OCI-LY3 (cell line): ENCODE measurements at regions not wholly inside any gene's neighbourhood (a gene's known extent, or its start where the extent isn't known, plus 50 kb on each side); places are given as distances from the start of the nearest gene placed in this dataset.

ENCODE experiments used
- EZH2phosphoT487 ChIP-seq: fragments of 200-600 bp; shearing (Covaris generic); IDR thresholded peaks from 2 replicates; pipeline ENCODE4 v1.6.1; 2018; ENCODE audit warnings: antibody characterized with exemption, mixed run types, low read depth
- TF ChIP-seq, protein P1 (sequence below): fragments of 200-600, 300-600 bp; sonication (generic); IDR thresholded peaks from 2 replicates; pipeline ENCODE4 v1.5.1; 2014; ENCODE audit warnings: antibody characterized with exemption, low read length, low read depth

DNA sequence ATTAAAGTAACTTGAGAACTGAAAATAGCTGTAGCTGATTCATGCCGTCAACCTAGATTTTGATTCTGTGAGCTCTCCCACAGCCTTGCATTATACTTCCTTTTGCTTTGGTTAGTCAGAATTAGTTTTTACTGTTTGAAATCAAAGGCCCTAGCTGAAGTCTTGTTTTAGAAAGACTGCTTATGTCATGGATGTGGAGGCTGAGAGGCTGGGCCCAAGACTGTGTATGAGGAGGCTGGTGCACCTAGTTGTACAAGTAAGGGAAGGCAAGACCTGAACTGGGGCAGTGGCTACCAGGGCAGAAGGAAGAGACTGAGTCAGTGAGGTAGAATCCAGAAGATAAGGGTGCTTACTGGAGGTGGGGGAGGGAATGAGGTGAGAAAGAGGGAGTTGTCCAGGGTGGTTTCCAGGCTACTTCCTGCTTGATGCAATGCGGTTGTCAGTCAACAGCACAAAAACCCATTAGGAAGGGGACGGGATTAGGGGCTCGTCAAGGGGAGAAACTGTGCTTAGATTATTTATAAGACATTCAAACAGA lies 76.2 kb upstream of the PAGE3 start:
- TF ChIP-seq, protein P1, sequence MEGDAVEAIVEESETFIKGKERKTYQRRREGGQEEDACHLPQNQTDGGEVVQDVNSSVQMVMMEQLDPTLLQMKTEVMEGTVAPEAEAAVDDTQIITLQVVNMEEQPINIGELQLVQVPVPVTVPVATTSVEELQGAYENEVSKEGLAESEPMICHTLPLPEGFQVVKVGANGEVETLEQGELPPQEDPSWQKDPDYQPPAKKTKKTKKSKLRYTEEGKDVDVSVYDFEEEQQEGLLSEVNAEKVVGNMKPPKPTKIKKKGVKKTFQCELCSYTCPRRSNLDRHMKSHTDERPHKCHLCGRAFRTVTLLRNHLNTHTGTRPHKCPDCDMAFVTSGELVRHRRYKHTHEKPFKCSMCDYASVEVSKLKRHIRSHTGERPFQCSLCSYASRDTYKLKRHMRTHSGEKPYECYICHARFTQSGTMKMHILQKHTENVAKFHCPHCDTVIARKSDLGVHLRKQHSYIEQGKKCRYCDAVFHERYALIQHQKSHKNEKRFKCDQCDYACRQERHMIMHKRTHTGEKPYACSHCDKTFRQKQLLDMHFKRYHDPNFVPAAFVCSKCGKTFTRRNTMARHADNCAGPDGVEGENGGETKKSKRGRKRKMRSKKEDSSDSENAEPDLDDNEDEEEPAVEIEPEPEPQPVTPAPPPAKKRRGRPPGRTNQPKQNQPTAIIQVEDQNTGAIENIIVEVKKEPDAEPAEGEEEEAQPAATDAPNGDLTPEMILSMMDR: no peak
- no peak for TF ChIP-seq EZH2phosphoT487
